ENCODE measurements at regions not wholly inside any gene's neighbourhood (a gene's known extent, or its start where the extent isn't known, plus 50 kb on each side); places are given as distances from the start of the nearest gene placed in this dataset.

DNA sequence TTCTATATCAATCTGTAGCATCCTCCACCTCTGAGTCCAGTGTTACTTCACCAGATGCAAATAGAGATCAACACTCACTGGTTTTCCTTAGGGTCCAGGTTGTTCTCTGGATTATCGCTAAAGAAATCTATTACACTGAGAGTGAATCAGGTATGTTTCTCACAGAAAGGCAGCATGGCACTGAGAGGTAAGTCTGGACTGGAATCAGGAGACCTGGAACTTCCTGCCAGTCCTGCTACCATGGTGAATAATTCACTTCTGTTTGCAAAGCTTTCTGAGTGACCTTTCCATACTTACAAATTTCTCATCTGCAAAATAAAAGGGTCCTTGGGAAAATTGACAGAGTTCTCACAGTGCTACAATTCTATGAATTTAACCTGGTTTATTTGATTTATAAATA is 1583.3 kb downstream of the MRPL39 start:
- Histone ChIP-seq H3K27me3 (ENCODE audit: insufficient read depth, low read depth, low read length) (no peaks in the 10 kb centered on the region), H2AFZ (ENCODE audit: low read depth, low read length) (no peak overlapping the region), H3K9me3 (ENCODE audit: low read length) (peaks cover 4% of the 10 kb centered on the region), H3K36me3 (ENCODE audit: insufficient read depth, low read length) (no peaks in the 10 kb centered on the region), H3F3A (ENCODE audit: insufficient read depth, low read length, poor library complexity, severe bottlenecking) (no peaks in the 10 kb centered on the region), H3K4me3 (ENCODE audit: low read length) (no peak overlapping the region), H3K9ac (ENCODE audit: low read length) (no peak overlapping the region), H4K20me1 (ENCODE audit: insufficient read depth) (no peaks in the 10 kb centered on the region), H3K27ac (ENCODE audit: low read length) (no peak overlapping the region), H3K4me2 (ENCODE audit: low read length) (no peak overlapping the region), H3K9me2 (ENCODE audit: insufficient read depth, low read length) (no peaks in the 10 kb centered on the region), H3K79me2 (replicated peaks; ENCODE audit: insufficient read depth, low read length) (no peaks in the 10 kb centered on the region)
- TF ChIP-seq TAF1 (IDR thresholded peaks at IDR 0.05; ENCODE audit: low read depth) (no peak), EZH2 (IDR thresholded peaks at IDR 0.05; ENCODE audit: borderline replicate concordance, insufficient read depth, low read length, poor library complexity, severe bottlenecking) (no peak), SMC3 (conservative IDR thresholded peaks at IDR 0.05; ENCODE audit: poor library complexity) (no peak), RAD21 (conservative IDR thresholded peaks at IDR 0.05) (no peak), POLR2AphosphoS5 (IDR thresholded peaks at IDR 0.05) (no peak), MXI1 (conservative IDR thresholded peaks at IDR 0.05; ENCODE audit: poor library complexity, severe bottlenecking) (no peak), EP300 (conservative IDR thresholded peaks at IDR 0.05; ENCODE audit: poor library complexity, severe bottlenecking) (no peak)
- TF ChIP-seq, protein P1, sequence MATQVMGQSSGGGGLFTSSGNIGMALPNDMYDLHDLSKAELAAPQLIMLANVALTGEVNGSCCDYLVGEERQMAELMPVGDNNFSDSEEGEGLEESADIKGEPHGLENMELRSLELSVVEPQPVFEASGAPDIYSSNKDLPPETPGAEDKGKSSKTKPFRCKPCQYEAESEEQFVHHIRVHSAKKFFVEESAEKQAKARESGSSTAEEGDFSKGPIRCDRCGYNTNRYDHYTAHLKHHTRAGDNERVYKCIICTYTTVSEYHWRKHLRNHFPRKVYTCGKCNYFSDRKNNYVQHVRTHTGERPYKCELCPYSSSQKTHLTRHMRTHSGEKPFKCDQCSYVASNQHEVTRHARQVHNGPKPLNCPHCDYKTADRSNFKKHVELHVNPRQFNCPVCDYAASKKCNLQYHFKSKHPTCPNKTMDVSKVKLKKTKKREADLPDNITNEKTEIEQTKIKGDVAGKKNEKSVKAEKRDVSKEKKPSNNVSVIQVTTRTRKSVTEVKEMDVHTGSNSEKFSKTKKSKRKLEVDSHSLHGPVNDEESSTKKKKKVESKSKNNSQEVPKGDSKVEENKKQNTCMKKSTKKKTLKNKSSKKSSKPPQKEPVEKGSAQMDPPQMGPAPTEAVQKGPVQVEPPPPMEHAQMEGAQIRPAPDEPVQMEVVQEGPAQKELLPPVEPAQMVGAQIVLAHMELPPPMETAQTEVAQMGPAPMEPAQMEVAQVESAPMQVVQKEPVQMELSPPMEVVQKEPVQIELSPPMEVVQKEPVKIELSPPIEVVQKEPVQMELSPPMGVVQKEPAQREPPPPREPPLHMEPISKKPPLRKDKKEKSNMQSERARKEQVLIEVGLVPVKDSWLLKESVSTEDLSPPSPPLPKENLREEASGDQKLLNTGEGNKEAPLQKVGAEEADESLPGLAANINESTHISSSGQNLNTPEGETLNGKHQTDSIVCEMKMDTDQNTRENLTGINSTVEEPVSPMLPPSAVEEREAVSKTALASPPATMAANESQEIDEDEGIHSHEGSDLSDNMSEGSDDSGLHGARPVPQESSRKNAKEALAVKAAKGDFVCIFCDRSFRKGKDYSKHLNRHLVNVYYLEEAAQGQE (IDR thresholded peaks at IDR 0.05; ENCODE audit: borderline replicate concordance), result no peak
- TF ChIP-seq, protein P2, sequence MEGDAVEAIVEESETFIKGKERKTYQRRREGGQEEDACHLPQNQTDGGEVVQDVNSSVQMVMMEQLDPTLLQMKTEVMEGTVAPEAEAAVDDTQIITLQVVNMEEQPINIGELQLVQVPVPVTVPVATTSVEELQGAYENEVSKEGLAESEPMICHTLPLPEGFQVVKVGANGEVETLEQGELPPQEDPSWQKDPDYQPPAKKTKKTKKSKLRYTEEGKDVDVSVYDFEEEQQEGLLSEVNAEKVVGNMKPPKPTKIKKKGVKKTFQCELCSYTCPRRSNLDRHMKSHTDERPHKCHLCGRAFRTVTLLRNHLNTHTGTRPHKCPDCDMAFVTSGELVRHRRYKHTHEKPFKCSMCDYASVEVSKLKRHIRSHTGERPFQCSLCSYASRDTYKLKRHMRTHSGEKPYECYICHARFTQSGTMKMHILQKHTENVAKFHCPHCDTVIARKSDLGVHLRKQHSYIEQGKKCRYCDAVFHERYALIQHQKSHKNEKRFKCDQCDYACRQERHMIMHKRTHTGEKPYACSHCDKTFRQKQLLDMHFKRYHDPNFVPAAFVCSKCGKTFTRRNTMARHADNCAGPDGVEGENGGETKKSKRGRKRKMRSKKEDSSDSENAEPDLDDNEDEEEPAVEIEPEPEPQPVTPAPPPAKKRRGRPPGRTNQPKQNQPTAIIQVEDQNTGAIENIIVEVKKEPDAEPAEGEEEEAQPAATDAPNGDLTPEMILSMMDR (IDR thresholded peaks at IDR 0.05; ENCODE audit: poor library complexity, severe bottlenecking), result no peak

DNA sequence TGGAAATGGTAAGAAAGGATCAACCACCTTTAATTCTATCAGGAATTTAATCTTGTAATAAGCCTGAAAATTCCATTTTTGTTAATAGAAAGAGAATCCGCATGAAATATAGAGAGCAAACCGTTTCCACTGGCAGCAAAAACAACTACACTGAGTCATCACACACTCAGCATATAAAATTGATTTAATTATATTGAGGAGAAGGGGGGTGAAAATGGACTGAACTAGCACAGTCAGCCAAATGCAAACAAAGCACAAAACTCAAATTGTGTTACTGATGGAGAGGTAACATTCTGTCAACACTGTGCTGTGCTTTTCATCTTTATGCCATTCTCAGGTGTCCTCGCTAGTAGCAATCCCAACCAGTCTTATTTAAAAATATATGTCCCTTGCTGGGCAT is 1583.9 kb downstream of the MRPL39 start:
- Histone ChIP-seq H3K9ac (ENCODE audit: low read length) (no peak overlapping the region), H3K9me2 (ENCODE audit: insufficient read depth, low read length) (no peaks in the 10 kb centered on the region), H3K79me2 (replicated peaks; ENCODE audit: insufficient read depth, low read length) (no peaks in the 10 kb centered on the region), H3K4me3 (ENCODE audit: low read length) (no peak overlapping the region), H2AFZ (ENCODE audit: low read depth, low read length) (no peak overlapping the region), H3K27ac (ENCODE audit: low read length) (no peak overlapping the region), H3K4me2 (ENCODE audit: low read length) (no peak overlapping the region), H4K20me1 (ENCODE audit: insufficient read depth) (no peaks in the 10 kb centered on the region), H3K9me3 (ENCODE audit: low read length) (peaks cover 4% of the 10 kb centered on the region), H3F3A (ENCODE audit: insufficient read depth, low read length, poor library complexity, severe bottlenecking) (no peaks in the 10 kb centered on the region), H3K36me3 (ENCODE audit: insufficient read depth, low read length) (no peaks in the 10 kb centered on the region), H3K27me3 (ENCODE audit: insufficient read depth, low read depth, low read length) (no peaks in the 10 kb centered on the region)
- no peak for TF ChIP-seq MXI1 (conservative IDR thresholded peaks at IDR 0.05; ENCODE audit: poor library complexity, severe bottlenecking)
- no peak for TF ChIP-seq EZH2 (IDR thresholded peaks at IDR 0.05; ENCODE audit: borderline replicate concordance, insufficient read depth, low read length, poor library complexity, severe bottlenecking)
- no peak for TF ChIP-seq RAD21 (conservative IDR thresholded peaks at IDR 0.05)
- no peak for TF ChIP-seq POLR2AphosphoS5 (IDR thresholded peaks at IDR 0.05)
- TF ChIP-seq SMC3 (conservative IDR thresholded peaks at IDR 0.05; ENCODE audit: poor library complexity), result no peak
- no peak for TF ChIP-seq EP300 (conservative IDR thresholded peaks at IDR 0.05; ENCODE audit: poor library complexity, severe bottlenecking)
- TF ChIP-seq, protein P1 (IDR thresholded peaks at IDR 0.05; ENCODE audit: borderline replicate concordance), result no peak

Measured in neural cell (in vitro differentiated cells).